HEK293T (cell line): ENCODE measurements at regions not wholly inside any gene's neighbourhood (a gene's known extent, or its start where the extent isn't known, plus 50 kb on each side); places are given as distances from the start of the nearest gene placed in this dataset.

ENCODE experiments used
- FOXA1 ChIP-seq: fragments of 450-650 bp; IDR thresholded peaks from 2 replicates; pipeline ENCODE4 v1.6.1; 2016; ENCODE audit warnings: mild to moderate bottlenecking
- HDGF ChIP-seq: fragments of 450-650 bp; IDR thresholded peaks from 2 replicates; pipeline ENCODE4 v1.6.1; 2017; ENCODE audit warnings: antibody characterized with exemption, borderline replicate concordance
- SUZ12 ChIP-seq: fragments of 450-650 bp; IDR thresholded peaks from 2 replicates; pipeline ENCODE4 v1.6.1; 2016; ENCODE audit warnings: mild to moderate bottlenecking

DNA sequence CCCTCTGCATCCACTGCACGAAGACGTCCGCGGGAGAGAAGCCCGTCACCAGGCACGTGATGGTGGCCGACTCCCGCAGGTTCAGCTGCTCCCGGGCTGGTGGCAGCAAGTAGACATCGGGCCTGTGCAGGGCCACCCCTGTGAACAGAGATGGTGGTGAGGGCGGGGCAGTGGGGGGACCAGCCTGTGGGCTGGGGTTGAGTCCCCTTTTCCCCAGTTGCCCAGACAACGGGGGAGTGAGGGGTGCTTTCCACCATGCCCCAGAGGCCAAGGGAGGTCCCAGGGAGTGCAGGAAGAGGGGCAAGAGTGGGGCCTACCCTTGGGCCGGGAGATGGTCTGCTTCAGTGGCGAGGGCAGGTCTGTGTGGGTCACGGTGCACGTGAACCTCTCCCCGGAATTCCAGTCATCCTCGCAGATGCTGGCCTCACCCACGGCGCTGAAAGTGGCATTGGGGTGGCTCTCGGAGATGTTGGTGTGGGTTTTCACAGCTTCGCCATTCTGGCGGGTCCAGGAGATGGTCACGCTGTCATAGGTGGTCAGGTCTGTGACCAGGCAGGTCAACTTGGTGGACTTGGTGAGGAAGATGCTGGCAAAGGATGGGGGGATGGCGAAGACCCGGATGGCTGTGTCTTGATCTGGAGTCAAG is 328.3 kb downstream of the TMEM121 start:
- TF ChIP-seq FOXA1 = no peak
- TF ChIP-seq HDGF = no peak
- TF ChIP-seq SUZ12 = no peak
